WTC11 (cell line): ENCODE measurements at regions not wholly inside any gene's neighbourhood (a gene's known extent, or its start where the extent isn't known, plus 50 kb on each side); places are given as distances from the start of the nearest gene placed in this dataset.

Source experiments
- ATAC-seq: fragments of 200-7000 bp; cut with Tn5 transposase; 2 replicates; pipeline ENCODE4 v1.10.0; 2021; ENCODE audit warnings: mild to moderate bottlenecking, moderate library complexity
- CTCF ChIA-PET: fragments of 300-600 bp; sonication (Branson Sonifier 250); formaldehyde crosslinking; loops from one replicate; lab custom pipeline; 2021; ENCODE audit warnings: antibody characterized with exemption; lab: Charles Lee
- POLR2A ChIA-PET: fragments of 350-600 bp; sonication (Branson Sonifier 250); formaldehyde crosslinking; loops from one replicate; lab custom pipeline; 2021; ENCODE audit warnings: antibody characterized with exemption; lab: Charles Lee
- DNase-seq: peaks from one replicate; pipeline ENCODE4 v3.0.0; 2021; ENCODE audit warnings: low spot score
- H3K27ac Mint-ChIP-seq: 2 replicates; pipeline ENCODE4 v1.8.0; 2021; ENCODE audit warnings: mixed read lengths
- H3K27me3 Mint-ChIP-seq: 2 replicates; pipeline ENCODE4 v1.8.0; 2021; ENCODE audit warnings: low read depth, mild to moderate bottlenecking, moderate library complexity, mixed read lengths
- H3K36me3 Mint-ChIP-seq: 2 replicates; pipeline ENCODE4 v1.8.0; 2021; ENCODE audit warnings: mixed read lengths
- H3K4me1 Mint-ChIP-seq: 2 replicates; pipeline ENCODE4 v1.8.0; 2022; ENCODE audit warnings: mixed read lengths
- H3K4me3 Mint-ChIP-seq: 2 replicates; pipeline ENCODE4 v1.8.0; 2021; ENCODE audit warnings: mild to moderate bottlenecking, moderate library complexity, mixed read lengths
- H3K9me3 Mint-ChIP-seq: 2 replicates; pipeline ENCODE4 v1.8.0; 2021; ENCODE audit warnings: mixed read lengths
- ATF1 ChIP-seq: sonication (generic); formaldehyde crosslinking; IDR thresholded peaks from 2 replicates; pipeline ENCODE4 v1.8.1; 2023; ENCODE audit warnings: mild to moderate bottlenecking, moderate library complexity, missing genetic modification reagents
- ATF2 ChIP-seq: sonication (generic); formaldehyde crosslinking; IDR thresholded peaks from 2 replicates; pipeline ENCODE4 v1.8.1; 2022; ENCODE audit warnings: low read depth, missing genetic modification reagents, borderline replicate concordance
- CDX4 ChIP-seq: fragments of 250-450 bp; sonication (Bioruptor Pico); IDR thresholded peaks from 2 replicates; pipeline ENCODE4 v1.9.0; 2021; ENCODE audit warnings: moderate library complexity, mild to moderate bottlenecking, inconsistent platforms, borderline replicate concordance
- E2F5 ChIP-seq: sonication (generic); formaldehyde crosslinking; IDR thresholded peaks from 2 replicates; pipeline ENCODE4 v1.8.1; 2022; ENCODE audit warnings: mild to moderate bottlenecking, moderate library complexity, missing genetic modification reagents
- ERG ChIP-seq: fragments of 250-450 bp; sonication (Bioruptor Pico); IDR thresholded peaks from 2 replicates; pipeline ENCODE4 v1.8.0; 2021; ENCODE audit warnings: mild to moderate bottlenecking
- ETV6 ChIP-seq: sonication (generic); formaldehyde crosslinking; IDR thresholded peaks from 2 replicates; pipeline ENCODE4 v1.8.1; 2022; ENCODE audit warnings: mild to moderate bottlenecking, missing genetic modification reagents
- FOXJ3 ChIP-seq: sonication (generic); formaldehyde crosslinking; IDR thresholded peaks from 2 replicates; pipeline ENCODE4 v1.9.0; 2021; ENCODE audit warnings: missing genetic modification reagents, mild to moderate bottlenecking, borderline replicate concordance
- HMGA2 ChIP-seq: fragments of 250-450 bp; sonication (Bioruptor Pico); IDR thresholded peaks from 2 replicates; pipeline ENCODE4 v1.4.0; 2021; ENCODE audit warnings: mild to moderate bottlenecking, moderate library complexity
- HMGXB4 ChIP-seq: sonication (generic); formaldehyde crosslinking; IDR thresholded peaks from 2 replicates; pipeline ENCODE4 v1.8.1; 2023; ENCODE audit warnings: mild to moderate bottlenecking, moderate library complexity, missing genetic modification reagents
- MLX ChIP-seq: sonication (generic); formaldehyde crosslinking; IDR thresholded peaks from 2 replicates; pipeline ENCODE4 v1.8.1; 2023; ENCODE audit warnings: mild to moderate bottlenecking, missing genetic modification reagents, moderate library complexity
- MXD4 ChIP-seq: fragments of 250-450 bp; sonication (Bioruptor Pico); IDR thresholded peaks from 2 replicates; pipeline ENCODE4 v1.8.0; 2021; ENCODE audit warnings: mild to moderate bottlenecking, moderate library complexity, borderline replicate concordance
- NFE2L1 ChIP-seq: sonication (generic); formaldehyde crosslinking; IDR thresholded peaks from 2 replicates; pipeline ENCODE4 v1.8.1; 2023; ENCODE audit warnings: missing genetic modification reagents
- TEAD4 ChIP-seq: sonication (generic); formaldehyde crosslinking; IDR thresholded peaks from 2 replicates; pipeline ENCODE4 v1.8.0; 2022; ENCODE audit warnings: mild to moderate bottlenecking, missing genetic modification reagents
- TP53 ChIP-seq: sonication (generic); formaldehyde crosslinking; IDR thresholded peaks from 2 replicates; pipeline ENCODE4 v1.8.1; 2023; ENCODE audit warnings: mild to moderate bottlenecking, missing genetic modification reagents
- USF2 ChIP-seq: sonication (generic); formaldehyde crosslinking; IDR thresholded peaks from 2 replicates; pipeline ENCODE4 v1.8.1; 2023; ENCODE audit warnings: mild to moderate bottlenecking, missing genetic modification reagents, moderate library complexity
- ZBTB21 ChIP-seq: sonication (generic); formaldehyde crosslinking; IDR thresholded peaks from 2 replicates; pipeline ENCODE4 v1.8.1; 2023; ENCODE audit warnings: mild to moderate bottlenecking, missing genetic modification reagents, borderline replicate concordance
- ZNF219 ChIP-seq: sonication (generic); formaldehyde crosslinking; IDR thresholded peaks from 2 replicates; pipeline ENCODE4 v1.8.0; 2023; ENCODE audit warnings: missing genetic modification reagents, mild to moderate bottlenecking, borderline replicate concordance
- ZNF317 ChIP-seq: sonication (generic); formaldehyde crosslinking; IDR thresholded peaks from 2 replicates; pipeline ENCODE4 v1.8.1; 2023; ENCODE audit warnings: low read depth, mild to moderate bottlenecking, moderate library complexity, missing genetic modification reagents, borderline replicate concordance
- ZNF425 ChIP-seq: fragments of 250-450 bp; sonication (Bioruptor Pico); conservative IDR thresholded peaks from 2 replicates; pipeline ENCODE4 v1.9.0; 2021; ENCODE audit warnings: mild to moderate bottlenecking
- ZNF512 ChIP-seq: sonication (generic); formaldehyde crosslinking; IDR thresholded peaks from 2 replicates; pipeline ENCODE4 v1.8.1; 2022; ENCODE audit warnings: missing genetic modification reagents, borderline replicate concordance
- ZNF671 ChIP-seq: fragments of 250-450 bp; sonication (Bioruptor Pico); IDR thresholded peaks from 2 replicates; pipeline ENCODE4 v1.8.0; 2021; ENCODE audit warnings: mild to moderate bottlenecking

- ATAC-seq (no peak), DNase-seq (no peak)
- Mint-ChIP-seq H3K4me3 (no peak overlapping the region), H3K9me3 (peaks cover 13% of the 10 kb centered on the region; the same call in 1 of the 2 replicates)
- CTCF ChIA-PET: interaction anchor here (0.7 to 0.9 kb wide), 3 partner anchors 9 to 90 kb away, joined by 4 read pairs; no protein-coding TSS in a partner anchor
- TF ChIP-seq NFE2L1 (CRISPR knock-in tag): no peak
- no peak for TF ChIP-seq CDX4
- TF ChIP-seq ERG (CRISPR knock-in tag): no peak
- TF ChIP-seq TEAD4 (CRISPR knock-in tag): no peak
- no peak for TF ChIP-seq ATF1
- no peak for TF ChIP-seq E2F5 (CRISPR knock-in tag)
- no peak for TF ChIP-seq FOXJ3 (CRISPR knock-in tag)
- TF ChIP-seq ZNF317 (CRISPR knock-in tag): no peak
- no peak for TF ChIP-seq ZNF512 (CRISPR knock-in tag)
- TF ChIP-seq ZNF219 (CRISPR knock-in tag): no peak
- no peak for TF ChIP-seq HMGXB4 (CRISPR knock-in tag)
- no peak for TF ChIP-seq ZNF671 (CRISPR knock-in tag)
- TF ChIP-seq ZNF425 (CRISPR knock-in tag): no peak
- TF ChIP-seq ATF2 (CRISPR knock-in tag): no peak
- TF ChIP-seq, all 79 proteins: peak for 0
- H3K36me3 Mint-ChIP-seq: peaks cover 14% of the 10 kb centered on the region
- POLR2A ChIA-PET: no interaction called here
- no peaks in the 10 kb centered on the region for H3K27me3 Mint-ChIP-seq
- H3K27ac Mint-ChIP-seq: no peak overlapping the region
- H3K4me1 Mint-ChIP-seq: peaks cover 18% of the 10 kb centered on the region
Measured at GRCh38 chr4:26171941-26172340, 148.9 kb upstream of the RBPJ start.

- POLR2A ChIA-PET: no interaction called here
- ATAC-seq: no peak
- DNase-seq: no peak
- H3K4me1 Mint-ChIP-seq: peaks cover 18% of the 10 kb centered on the region
- peaks cover 13% of the 10 kb centered on the region; the same call in 1 of the 2 replicates for H3K9me3 Mint-ChIP-seq
- no peaks in the 10 kb centered on the region for H3K27me3 Mint-ChIP-seq
- H3K27ac Mint-ChIP-seq: no peak overlapping the region
- peaks cover 14% of the 10 kb centered on the region for H3K36me3 Mint-ChIP-seq
- no peak overlapping the region for H3K4me3 Mint-ChIP-seq
- CTCF ChIA-PET: no interaction called here
- TF ChIP-seq ATF1: no peak
- no peak for TF ChIP-seq ZBTB21 (CRISPR knock-in tag)
- TF ChIP-seq HMGXB4 (CRISPR knock-in tag): no peak
- TF ChIP-seq HMGA2 (CRISPR knock-in tag): no peak
- no peak for TF ChIP-seq USF2
- TF ChIP-seq FOXJ3 (CRISPR knock-in tag): no peak
- TF ChIP-seq MLX: no peak
- no peak for TF ChIP-seq TP53 (CRISPR knock-in tag)
- TF ChIP-seq ETV6: no peak
- TF ChIP-seq MXD4 (CRISPR knock-in tag): no peak
- TF ChIP-seq ZNF219 (CRISPR knock-in tag): no peak
Measured at GRCh38 chr4:26173619-26174018, 147.2 kb upstream of the RBPJ start.
